ENCODE measurements at regions not wholly inside any gene's neighbourhood (a gene's known extent, or its start where the extent isn't known, plus 50 kb on each side); places are given as distances from the start of the nearest gene placed in this dataset.

- no peak for DNase-seq (ENCODE audit: low spot score)
Observed at GRCh38 chr18:2380101-2380500, 191.2 kb downstream of the METTL4 start.

- DNase-seq (ENCODE audit: low spot score): no peak
Observed at GRCh38 chr18:2381539-2381938, 189.8 kb downstream of the METTL4 start.

- no peak for DNase-seq (ENCODE audit: low spot score)
Observed at GRCh38 chr18:2387588-2387987, 183.7 kb downstream of the METTL4 start.

GRCh38 chr18:2390158-2390557, 181.1 kb downstream of the METTL4 start:
- no peak for DNase-seq (ENCODE audit: low spot score)

- no peak for DNase-seq (ENCODE audit: low spot score)
Observed at GRCh38 chr18:2391470-2391869, 179.8 kb downstream of the METTL4 start.

- no peak for DNase-seq (ENCODE audit: low spot score)
Observed at GRCh38 chr18:2392446-2392845, 178.9 kb downstream of the METTL4 start.

- no peak for DNase-seq (ENCODE audit: low spot score)
Observed at GRCh38 chr18:2394684-2395083, 176.6 kb downstream of the METTL4 start.

- DNase-seq (ENCODE audit: low spot score): no peak
Observed at GRCh38 chr18:2395427-2396161, 175.7 kb downstream of the METTL4 start.

- no peak for DNase-seq (ENCODE audit: low spot score)
Observed at GRCh38 chr18:2396162-2396505, 175.2 kb downstream of the METTL4 start.

GRCh38 chr18:2400701-2401196, 170.6 kb downstream of the METTL4 start:
- DNase-seq (ENCODE audit: low spot score): no peak

- DNase-seq (ENCODE audit: low spot score): no peak
Observed at GRCh38 chr18:2402084-2402483, 169.2 kb downstream of the METTL4 start.

GRCh38 chr18:2406544-2406943, 164.8 kb downstream of the METTL4 start:
- DNase-seq (ENCODE audit: low spot score): no peak

- DNase-seq (ENCODE audit: low spot score): no peak
Observed at GRCh38 chr18:2407961-2408360, 163.3 kb downstream of the METTL4 start.

GRCh38 chr18:2409906-2410305, 161.4 kb downstream of the METTL4 start:
- DNase-seq (ENCODE audit: low spot score): no peak

- no peak for DNase-seq (ENCODE audit: low spot score)
Observed at GRCh38 chr18:2410688-2411087, 160.6 kb downstream of the METTL4 start.

GRCh38 chr18:2411381-2411960, 159.8 kb downstream of the METTL4 start:
- no peak for DNase-seq (ENCODE audit: low spot score)

GRCh38 chr18:2412281-2412680, 159.0 kb downstream of the METTL4 start:
- DNase-seq (ENCODE audit: low spot score): no peak

- DNase-seq (ENCODE audit: low spot score): no peak
Observed at GRCh38 chr18:2412996-2413751, 158.1 kb downstream of the METTL4 start.

- no peak for DNase-seq (ENCODE audit: low spot score)
Observed at GRCh38 chr18:2414235-2414634, 157.1 kb downstream of the METTL4 start.

- DNase-seq (ENCODE audit: low spot score): no peak
Observed at GRCh38 chr18:2415656-2416055, 155.6 kb downstream of the METTL4 start.

- no peak for DNase-seq (ENCODE audit: low spot score)
Observed at GRCh38 chr18:2417861-2418610, 153.3 kb downstream of the METTL4 start.

- no peak for DNase-seq (ENCODE audit: low spot score)
Observed at GRCh38 chr18:2420367-2420766, 150.9 kb downstream of the METTL4 start.

Data from iPS-NIHi11 (cell line).